GF-D8 (cell line): ENCODE measurements at regions not wholly inside any gene's neighbourhood (a gene's known extent, or its start where the extent isn't known, plus 50 kb on each side); places are given as distances from the start of the nearest gene placed in this dataset.
A peak's percentile ranks its signal among the peaks of the same experiment; 100 is the strongest.
"Not testable (repeated sequence)": the region's sequence is repeated elsewhere in the genome, so short reads cannot be mapped to it uniquely, and the experiment has no call there.

Source experiments
- DNase-seq: peaks from one replicate; lab custom pipeline; 2025; lab: John Stamatoyannopoulos, UW

DNA sequence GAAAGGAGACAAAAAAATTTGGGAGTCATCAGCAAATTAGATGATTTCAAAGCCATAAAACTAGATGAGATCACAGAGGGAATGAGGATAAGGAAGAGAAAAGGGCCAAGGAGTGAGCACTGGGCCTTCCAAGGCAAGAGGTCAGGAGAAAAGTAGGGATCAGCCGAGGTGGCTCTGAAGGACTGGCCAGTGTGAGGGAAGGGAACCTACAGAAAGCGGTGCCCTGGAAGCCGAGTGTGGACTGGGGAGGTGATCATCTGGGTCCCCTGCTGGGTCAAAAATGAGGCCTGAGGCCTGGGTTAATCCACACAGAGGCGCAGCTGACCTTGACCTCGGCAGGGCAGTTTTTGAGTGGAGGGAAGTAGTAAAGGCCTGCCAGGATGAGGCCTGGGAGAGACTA is 133.8 kb downstream of the SMIM20 start:
- no peak for DNase-seq

DNA sequence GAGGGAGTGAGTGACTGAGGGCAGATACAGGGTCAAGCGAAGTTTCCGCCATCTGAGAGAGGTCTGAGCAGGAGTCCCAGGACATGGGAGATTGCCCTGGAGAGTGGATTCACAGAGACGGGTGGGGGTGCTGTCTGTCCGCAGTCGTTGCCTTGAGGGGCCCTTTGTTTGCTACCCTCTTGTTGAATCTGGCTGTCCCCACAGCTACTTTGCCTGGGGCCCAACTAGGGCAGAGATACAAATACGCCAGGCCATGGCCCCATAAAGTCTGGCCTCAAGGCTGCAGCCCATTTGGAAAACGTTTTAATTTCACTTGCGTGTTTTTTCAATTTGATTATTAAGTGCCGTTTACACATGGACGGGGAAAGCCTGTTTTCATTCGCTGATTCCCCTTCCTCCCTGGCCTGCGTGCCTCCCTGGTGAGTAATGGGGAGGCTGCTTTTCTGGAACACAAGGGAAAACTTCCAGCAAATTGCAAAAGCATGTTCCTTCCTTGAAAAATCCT is 134.4 kb downstream of the SMIM20 start:
- DNase-seq = no peak

DNA sequence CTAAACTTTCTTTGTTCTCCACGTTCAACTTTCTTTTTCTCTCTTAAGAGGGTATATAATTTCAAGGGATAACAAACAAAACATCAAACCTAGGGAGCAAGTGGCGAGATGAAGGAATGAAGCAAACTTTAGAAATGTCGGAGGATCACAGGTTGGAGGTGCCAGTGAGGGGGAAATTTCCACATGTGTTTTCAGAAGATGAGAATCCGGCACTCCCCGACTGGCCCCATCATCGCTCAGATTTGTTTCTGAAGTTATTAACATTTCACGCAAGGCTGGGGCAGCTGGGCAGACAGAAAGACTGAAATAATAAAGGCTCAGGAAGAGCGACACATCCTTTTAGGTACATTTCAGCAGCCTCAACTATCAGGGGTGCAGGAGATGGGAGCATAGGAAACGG is 134.9 kb downstream of the SMIM20 start:
- DNase-seq = no peak

DNA sequence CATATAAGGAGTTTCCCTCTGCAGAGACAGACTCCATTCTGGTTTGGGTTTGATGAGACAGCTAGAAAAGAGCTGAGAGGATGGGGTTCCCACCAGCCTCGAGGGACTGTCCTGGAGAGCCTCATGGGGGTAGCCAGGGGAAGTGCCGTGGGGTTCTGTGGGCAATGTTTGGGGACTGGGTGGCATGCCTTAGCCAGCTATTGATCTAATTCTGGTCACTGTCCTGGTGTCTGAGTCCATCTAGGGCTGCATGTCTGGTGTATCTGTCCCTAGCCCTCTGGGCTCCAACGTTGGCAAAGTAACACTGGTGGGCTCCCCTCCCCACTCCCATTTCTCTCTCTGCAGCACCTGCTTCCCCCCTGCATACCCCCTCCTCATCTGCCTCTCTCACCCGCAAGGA is 135.4 kb downstream of the SMIM20 start:
- no peak for DNase-seq

DNA sequence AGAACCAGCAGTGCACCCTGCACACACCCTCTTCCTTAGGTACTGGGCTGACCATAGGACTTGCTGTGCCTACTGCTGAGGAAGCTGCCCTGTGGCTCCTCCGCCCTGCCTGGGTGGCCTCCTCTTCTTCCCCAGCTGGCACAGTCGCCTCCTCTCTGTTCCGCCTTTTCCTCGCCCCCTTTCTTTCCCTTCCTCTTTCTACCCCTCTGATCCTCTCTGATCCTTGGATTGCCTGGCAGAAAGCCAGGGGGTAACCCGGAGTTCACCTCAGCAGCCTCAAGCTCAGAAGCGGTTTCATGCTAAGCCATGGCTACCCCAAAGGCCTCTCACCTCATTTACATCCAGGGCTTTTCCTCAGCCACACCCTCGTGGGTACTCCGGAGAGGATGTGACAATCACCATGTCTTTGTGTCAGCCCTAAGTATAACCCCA is 136.2 kb downstream of the SMIM20 start:
- no peak for DNase-seq

DNA sequence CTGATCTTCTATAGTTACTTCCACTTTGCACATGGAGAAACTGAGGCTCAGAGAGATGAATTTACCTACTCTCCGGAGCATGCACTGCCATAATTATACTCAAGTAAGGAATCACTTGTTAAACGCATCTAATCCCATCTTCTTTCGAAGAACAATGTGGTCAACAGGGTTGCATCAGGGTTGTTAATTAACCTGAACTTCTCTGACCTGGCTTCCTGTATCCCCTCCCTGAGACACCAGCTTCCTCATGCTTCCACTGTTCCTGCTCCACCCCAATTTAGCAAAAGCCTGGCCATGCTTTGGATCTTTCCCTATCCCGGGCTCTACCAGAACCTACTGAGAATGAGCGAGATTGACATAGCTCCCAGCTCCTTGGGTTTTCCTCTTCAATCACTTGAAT is 136.7 kb downstream of the SMIM20 start:
- DNase-seq = no peak

DNA sequence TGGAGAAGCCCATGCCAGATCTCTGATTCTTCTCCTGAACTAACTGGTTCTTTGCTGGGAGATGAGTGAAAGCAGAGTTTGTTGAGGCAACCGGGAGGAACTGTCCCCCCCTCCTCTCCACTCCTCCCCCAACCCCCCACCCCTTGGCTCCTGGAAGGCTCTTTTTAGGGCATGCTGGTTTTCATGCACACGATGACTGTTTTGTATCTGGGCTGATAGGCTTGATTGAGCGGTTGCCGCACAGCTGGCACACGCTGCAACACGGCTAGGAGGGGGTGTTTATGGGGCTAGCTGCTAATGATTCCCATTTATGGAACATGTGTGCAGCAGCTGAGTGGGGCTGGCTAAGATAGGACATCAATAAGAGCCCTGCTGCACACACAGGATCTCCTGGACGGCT is 137.2 kb downstream of the SMIM20 start:
- DNase-seq = no peak

DNA sequence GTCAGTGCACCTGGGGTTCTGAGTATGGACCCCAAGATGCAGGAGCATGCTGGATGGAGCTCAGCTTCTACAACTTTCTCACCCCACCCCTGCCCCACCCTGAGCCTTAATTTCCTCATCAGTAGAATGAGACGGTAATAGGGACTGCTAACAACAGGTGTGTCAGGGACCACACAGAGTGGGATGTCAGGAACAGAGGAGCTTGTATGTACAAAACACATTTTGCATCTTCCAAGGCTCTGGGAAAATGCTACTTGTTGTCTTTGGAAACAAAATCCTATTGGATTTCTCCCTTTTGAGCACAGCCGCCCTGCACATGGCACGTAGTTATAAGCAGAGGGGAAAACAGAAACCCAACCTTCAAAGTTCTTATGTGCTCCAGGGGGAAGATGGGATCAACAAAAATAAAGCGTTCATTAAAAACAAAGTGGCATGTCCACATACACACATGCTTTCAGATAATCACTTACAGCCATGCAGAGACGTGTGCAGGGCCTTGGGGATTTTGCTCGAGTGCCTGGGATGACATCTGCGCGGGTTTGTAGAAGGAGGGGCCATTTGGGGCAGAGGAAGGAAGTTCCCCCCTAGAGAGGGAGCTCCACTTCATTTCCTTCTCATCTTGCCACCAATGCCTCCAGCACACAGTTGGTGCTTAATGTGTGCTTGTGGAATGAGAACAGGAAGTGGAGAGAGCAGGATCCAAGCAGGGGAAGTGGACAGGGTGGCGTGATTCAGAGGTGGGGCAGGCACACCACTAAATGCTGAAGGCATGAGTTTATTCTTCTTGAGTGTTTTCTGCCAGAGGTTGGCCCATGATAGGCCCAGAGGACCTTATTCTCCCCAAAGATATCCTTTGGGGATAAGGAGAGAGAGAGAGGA is 138.9 kb downstream of the SMIM20 start:
- no peak for DNase-seq

DNA sequence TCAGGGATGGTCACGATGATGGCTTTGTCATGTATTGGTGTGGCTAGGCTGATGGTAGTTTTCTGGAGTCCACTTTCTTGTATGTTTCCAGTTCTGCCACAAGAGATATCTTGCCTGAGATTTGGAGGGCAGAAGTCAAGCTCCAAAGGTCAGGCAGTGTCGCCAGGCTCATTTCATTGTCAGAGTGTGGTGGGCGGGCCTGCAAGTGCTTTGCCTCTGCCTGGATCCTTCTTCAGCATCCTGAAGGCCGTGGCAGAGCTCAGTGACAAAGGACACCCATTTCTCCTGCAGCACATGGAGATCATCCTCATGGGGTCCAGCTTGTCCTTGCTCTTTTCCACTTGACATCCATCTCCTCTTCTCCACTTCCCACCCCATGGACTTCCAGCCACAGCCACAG is 139.7 kb downstream of the SMIM20 start:
- DNase-seq = no peak

DNA sequence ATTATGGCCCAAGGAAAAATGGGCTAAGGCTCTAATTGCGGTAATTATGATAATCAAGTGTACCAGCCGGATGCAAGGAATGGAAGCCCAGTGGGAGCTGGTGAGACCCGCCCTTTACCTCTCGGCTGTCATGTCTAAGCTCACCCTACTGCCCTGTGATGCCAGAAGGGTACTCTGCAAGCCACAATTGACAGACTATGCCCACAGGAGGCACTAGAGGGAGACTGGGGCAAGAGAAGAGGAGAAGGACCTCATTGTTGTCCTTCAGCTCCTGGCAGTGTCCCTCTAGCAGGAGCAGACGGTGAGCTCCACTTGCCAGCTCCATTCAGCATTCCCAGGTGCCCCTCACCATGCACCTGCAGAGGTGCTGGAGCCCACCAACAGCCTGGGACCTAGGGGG is 141.8 kb downstream of the SMIM20 start:
- no peak for DNase-seq

DNA sequence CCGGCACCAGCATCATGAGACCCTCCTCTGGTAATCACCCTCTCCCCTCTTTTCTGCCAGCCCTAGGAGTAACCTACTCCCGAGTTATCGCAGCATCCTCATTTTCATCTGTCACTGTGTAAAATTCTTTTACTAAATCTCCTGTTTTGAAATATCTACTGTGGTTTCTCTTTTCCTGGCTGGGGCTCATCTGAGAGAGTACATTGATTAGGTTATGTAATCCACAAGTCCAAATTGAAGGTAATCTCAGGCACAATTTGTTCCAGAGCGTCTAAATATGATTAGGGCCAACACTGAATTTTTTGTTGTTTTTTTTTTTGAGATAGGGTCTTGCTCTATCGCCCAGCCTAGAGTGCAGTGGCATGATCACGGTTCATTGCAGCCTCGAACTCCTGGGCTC is 142.4 kb downstream of the SMIM20 start:
- no peak for DNase-seq

DNA sequence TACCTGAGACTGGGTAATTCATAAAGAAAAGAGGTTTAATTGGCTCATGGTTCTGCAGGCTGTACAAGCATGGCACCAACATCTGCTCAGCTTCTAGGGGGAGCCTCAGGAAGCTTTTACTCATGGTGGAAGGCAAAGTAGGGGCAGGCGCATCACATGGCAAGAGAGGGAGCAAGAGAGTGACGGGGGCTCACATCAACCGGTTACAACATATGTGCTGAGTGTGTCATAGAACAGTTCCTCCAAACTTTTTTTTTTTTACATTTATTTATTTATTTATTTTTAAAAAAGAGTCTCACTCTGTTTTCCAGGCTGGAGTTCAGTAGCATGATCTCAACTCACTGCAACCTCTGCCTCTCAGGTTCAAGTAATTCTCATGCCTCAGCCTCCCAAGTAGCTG is 143.8 kb downstream of the SMIM20 start:
- not testable (repeated sequence) for DNase-seq

DNA sequence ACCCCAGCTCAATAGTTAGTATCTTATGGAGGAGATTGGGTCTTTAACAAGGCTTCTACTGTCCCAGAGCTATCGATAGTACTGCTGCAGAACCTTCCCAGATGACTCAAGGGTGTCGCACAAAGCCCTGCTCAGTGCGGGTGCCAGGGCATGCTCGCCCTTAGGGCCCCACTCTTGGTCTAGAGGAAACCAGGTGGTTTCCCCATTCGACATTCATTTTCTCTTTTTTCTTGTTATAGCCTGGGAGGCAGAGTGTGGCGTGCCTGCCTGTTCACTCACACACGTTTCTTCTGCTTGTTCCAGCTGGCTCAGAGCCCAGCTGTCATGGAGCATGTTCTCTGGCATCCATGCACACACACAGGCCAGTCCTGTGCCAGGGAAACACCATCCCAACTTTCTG is 144.5 kb downstream of the SMIM20 start:
- DNase-seq = no peak

DNA sequence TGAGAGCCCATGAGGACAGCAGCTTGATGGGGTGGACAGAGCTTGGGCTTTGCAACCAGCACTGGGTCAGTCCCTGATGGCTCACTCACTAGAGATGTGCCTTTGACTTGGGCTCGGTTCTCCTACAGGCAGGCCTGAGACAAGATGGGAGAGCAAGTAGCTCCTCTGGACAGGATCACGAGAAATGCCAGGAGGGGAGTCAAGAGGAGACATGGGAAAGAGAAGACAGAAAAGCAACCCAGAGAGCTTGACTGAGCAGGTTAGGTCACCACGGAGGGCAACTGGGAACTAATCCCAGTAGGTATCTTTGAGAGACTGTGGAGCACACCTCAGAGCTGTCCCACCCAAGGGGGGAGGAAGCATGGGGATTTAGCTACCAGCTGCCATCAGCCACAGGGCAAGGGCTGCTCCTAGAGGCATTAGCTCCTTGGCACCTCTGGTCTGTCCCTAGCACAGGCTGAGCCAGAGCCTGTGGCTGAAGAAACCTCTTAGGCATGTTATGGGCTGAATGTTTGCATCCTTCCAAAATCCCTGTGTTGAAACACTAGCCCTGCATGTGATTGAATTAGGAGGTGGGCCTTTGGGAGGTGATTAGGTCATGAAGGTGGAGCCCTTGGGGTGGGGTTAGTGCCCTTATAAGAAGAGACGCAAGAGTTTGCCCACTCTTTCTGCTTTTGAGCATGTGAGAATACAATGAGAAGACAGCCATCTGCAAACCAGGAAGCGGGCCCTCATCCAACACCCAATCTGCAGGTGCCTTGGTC is 145.6 kb downstream of the SMIM20 start:
- no peak for DNase-seq

DNA sequence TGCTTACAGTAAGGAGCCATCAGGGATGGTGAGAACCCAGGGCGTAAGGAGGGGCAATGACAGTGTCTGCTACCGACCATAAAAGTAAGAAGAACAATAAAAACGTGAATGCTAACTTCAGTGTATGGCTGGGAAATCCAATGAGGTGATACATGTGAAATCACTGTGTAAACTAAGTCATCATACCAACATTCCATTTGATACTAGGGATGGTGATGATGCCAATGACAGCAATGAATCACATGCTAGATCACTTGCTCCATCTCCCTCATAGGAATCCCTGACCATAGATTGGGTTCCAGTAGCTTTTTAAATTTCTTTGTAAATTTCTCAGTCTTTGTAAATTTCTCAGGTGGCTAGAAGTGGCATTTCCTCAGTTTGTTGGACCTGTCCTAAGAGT is 146.3 kb downstream of the SMIM20 start:
- DNase-seq = no peak

DNA sequence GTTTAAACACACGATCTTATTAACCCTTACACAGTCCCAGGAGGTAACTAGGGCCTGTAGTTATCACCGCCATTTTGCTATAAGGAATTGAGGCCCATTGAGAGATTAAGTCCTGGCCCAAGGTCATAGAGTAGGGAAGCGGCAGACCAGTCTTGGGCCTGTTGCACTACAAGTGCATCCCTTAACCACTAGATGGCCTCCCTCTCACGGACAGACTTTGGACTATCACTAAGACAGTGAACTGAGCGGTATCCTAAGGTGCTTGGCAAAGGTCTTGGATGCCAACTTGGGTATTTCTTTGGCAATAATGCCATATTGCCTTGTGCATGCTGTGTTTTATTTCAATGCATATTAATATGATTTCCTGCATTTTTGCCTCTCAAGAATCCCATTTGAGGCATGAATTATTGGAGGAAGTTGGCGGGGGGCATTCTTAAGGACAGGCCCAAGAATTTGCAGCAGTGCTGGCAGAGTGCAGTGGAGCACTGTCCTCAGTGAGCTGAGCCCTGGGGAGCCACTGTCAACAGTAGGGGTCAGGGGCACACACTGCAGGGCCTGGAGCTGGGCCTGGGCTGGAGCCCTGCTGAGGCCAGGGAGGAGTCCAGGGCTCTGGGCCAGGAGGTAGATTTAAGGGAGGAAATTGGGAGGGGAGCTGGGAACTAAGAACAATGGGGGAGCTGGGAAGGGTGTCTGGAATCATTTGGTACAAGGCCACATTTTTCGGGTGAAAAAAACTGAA is 147.4 kb downstream of the SMIM20 start:
- peak; percentile 31 for DNase-seq

DNA sequence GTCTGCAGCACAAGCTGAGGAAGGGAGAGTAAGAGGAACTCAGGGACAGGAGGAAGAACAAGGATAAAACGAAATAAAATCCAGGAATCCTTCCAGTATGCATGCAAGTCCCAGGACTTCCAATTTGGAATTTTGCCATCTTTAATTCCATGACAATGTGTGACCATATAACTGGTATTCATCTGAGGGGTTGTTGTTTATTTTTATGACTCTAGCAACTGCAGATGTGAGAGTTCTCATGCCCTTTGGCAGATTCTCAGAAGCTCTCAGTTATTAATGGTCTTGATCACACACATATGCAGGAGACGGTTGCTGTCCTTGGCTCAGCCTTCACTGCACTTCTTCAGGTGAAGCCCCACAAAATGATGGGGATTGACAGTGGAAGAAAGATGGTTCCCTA is 148.2 kb downstream of the SMIM20 start:
- no peak for DNase-seq

DNA sequence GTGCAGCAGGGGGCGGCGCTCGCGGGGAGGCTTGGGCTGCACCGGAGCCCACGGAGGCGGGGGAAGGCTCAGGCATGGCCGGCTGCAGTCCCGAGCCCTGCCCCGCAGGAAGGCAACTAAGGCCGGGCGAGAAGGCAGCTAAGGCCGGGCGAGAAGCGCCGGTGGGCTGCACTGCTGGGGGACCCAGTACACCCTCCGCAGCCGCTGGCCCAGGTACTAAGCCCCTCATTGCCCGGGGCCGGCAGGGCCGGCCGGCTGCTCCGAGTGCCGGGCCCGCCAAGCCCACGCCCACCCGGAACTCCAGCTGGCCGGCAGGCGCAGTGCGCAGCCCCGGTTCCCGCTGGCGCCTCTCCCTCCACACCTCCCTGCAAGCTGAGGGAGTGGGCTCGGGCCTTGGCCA is 150.0 kb downstream of the SMIM20 start:
- DNase-seq = not testable (repeated sequence)

DNA sequence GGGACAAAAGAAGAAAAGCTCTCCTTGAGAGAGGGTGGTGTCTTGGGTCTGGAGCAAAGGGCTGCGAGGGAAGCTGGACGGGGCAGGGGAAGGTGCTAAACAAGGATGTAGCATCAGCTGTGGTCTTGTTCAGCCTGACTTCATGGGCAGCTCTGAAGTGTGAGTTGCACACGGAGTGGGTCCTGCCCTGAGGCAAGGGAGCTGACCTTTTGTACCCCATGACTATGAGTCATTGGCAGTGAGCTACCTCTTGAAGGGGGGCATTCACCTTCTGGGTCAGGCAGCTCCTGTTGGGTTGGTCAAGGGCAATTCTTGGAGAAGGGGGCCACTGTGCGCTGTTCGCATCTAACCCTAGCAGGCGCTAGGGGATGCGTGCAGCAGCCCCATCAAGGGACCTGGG is 151.8 kb downstream of the SMIM20 start:
- no peak for DNase-seq

DNA sequence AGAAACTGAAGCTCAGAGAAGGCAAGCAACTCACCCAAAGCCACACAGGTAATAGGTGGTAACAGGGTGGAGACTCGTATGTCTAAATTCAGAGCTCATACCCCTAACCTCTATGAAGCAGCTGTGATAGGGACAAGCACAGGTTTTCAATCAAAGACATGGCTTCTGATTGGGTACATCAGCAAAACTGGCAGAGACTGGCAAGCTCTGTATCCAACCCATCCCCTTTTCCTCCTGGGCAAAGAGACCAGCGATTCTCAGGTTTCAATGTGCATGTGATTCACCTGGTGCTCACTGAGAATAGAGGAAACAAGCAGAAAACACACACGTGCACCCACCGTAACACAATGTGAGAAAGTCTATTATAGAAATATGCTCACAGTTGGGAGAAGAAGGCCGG is 153.0 kb downstream of the SMIM20 start:
- DNase-seq = no peak

DNA sequence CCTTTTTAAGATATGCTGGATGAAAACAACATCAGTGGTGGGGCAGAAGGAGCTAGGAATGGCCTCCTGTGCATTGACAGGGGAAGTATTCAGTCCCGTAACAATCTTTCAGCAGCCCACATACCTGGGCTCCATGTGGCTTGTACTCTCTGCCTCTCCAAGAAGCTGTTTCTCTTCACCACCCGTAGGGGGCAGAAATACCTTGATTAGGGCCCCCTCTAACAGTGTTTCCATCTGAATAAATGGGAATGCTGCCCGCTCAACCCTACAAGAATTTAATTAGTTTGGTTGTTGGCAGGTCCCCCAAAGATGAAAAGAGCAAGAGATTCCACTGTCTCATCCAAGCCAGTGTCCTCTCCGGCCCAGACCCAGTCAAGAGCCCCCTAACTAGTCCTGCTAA is 155.2 kb downstream of the SMIM20 start:
- peak; percentile 15 for DNase-seq

DNA sequence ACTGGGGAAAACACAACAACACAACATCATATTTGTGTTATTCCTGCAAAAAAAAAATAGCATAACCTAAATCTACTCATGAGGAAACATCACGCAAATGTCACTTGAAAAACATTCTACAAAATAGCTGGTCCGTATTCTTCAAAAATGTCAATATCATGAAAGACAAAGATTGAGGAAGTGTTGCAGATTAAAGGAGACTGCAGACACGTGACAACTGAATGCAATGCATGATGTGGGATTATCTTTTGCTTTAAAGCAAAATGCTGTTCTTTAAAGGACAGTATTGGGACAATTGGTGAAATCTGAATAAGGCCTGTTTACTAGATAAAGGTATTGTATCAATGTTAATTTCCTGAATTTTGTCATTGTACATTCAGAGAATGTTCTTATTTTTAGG is 157.7 kb downstream of the SMIM20 start:
- DNase-seq = no peak
